ENCODE measurements at regions not wholly inside any gene's neighbourhood (a gene's known extent, or its start where the extent isn't known, plus 50 kb on each side); places are given as distances from the start of the nearest gene placed in this dataset.

- H3K27me3 ChIP-seq, result no peaks in the 10 kb centered on the region
- H3K4me3 ChIP-seq, result no peak overlapping the region
- no peak overlapping the region for H3K27ac ChIP-seq
- no peaks in the 10 kb centered on the region for H3K9me3 ChIP-seq (replicated peaks in 1 of 11)
- no peak overlapping the region for H3K4me2 ChIP-seq
- H3K9ac ChIP-seq, result no peak overlapping the region
- no peaks in the 10 kb centered on the region for H4K20me1 ChIP-seq
- TF ChIP-seq Cebpa-rat (IDR thresholded peaks at IDR 0.05), result no peak
- no peaks in the 10 kb centered on the region for H3K36me3 ChIP-seq
- peaks cover 0 to 4% (median 0%) of the 10 kb centered on the region in 10 experiments; a peak in 1 of 20 replicates for H3K4me1 ChIP-seq
Measured at GRCh38 chr5:74083096-74083791, 457.2 kb downstream of the ARHGEF28 start.

- H3K4me2 ChIP-seq, result no peak overlapping the region
- no peak overlapping the region for H3K9ac ChIP-seq
- peaks cover 0 to 4% (median 0%) of the 10 kb centered on the region in 11 experiments; a peak in 1 of 22 replicates for H3K9me3 ChIP-seq (replicated peaks in 1 of 11)
- no peaks in the 10 kb centered on the region for H4K20me1 ChIP-seq
- no peaks in the 10 kb centered on the region for H3K36me3 ChIP-seq
- H3K4me1 ChIP-seq, result peaks cover 0 to 7% (median 0%) of the 10 kb centered on the region in 10 experiments; a peak in 2 of 20 replicates
- no peaks in the 10 kb centered on the region for H3K27me3 ChIP-seq
- H3K4me3 ChIP-seq, result no peak overlapping the region
- no peak for TF ChIP-seq Cebpa-rat (IDR thresholded peaks at IDR 0.05)
- H3K27ac ChIP-seq, result no peak overlapping the region
Measured at GRCh38 chr5:74082512-74083055, 456.6 kb downstream of the ARHGEF28 start.

- Histone ChIP-seq H3K27me3 (no peaks in the 10 kb centered on the region), H3K4me2 (no peak overlapping the region), H4K20me1 (no peaks in the 10 kb centered on the region), H3K4me3 (no peak overlapping the region), H3K4me1 (peaks cover 0 to 8% (median 0%) of the 10 kb centered on the region in 10 experiments; a peak in 2 of 20 replicates), H3K36me3 (no peaks in the 10 kb centered on the region), H3K9ac (no peak overlapping the region), H3K27ac (no peak overlapping the region), H3K9me3 (replicated peaks in 1 of 11) (peaks cover 0 to 13% (median 0%) of the 10 kb centered on the region in 11 experiments; a peak in 1 of 22 replicates)
- TF ChIP-seq Cebpa-rat (IDR thresholded peaks at IDR 0.05), result no peak
Measured at GRCh38 chr5:74081126-74081525, 455.1 kb downstream of the ARHGEF28 start.

GRCh38 chr5:74079971-74080556 lies 454.1 kb downstream of the ARHGEF28 start:
- no peak overlapping the region for H3K27ac ChIP-seq
- H3K4me1 ChIP-seq, result peaks cover 0 to 8% (median 0%) of the 10 kb centered on the region in 10 experiments; a peak in 2 of 20 replicates
- no peaks in the 10 kb centered on the region for H3K27me3 ChIP-seq
- no peak for TF ChIP-seq Cebpa-rat (IDR thresholded peaks at IDR 0.05)
- H3K9ac ChIP-seq, result no peak overlapping the region
- H3K9me3 ChIP-seq (replicated peaks in 1 of 11), result peaks cover 0 to 13% (median 0%) of the 10 kb centered on the region in 11 experiments; a peak in 1 of 22 replicates
- H3K4me3 ChIP-seq, result no peak overlapping the region
- H4K20me1 ChIP-seq, result no peaks in the 10 kb centered on the region
- H3K4me2 ChIP-seq, result 0 out of 22 replicates have a peak overlapping the region, but pooled peaks of 1 of the 11 experiments have one; percentile 11
- H3K36me3 ChIP-seq, result no peaks in the 10 kb centered on the region

GRCh38 chr5:74075501-74076484 lies 449.8 kb downstream of the ARHGEF28 start:
- H3K27me3 ChIP-seq, result no peaks in the 10 kb centered on the region
- peaks cover 4 to 12% (median 8%) of the 10 kb centered on the region in 10 experiments; a peak in 12 of 20 replicates for H3K4me1 ChIP-seq
- no peak overlapping the region for H3K9ac ChIP-seq
- H3K9me3 ChIP-seq (replicated peaks in 1 of 11), result peaks cover 0 to 13% (median 0%) of the 10 kb centered on the region in 11 experiments; a peak in 1 of 22 replicates
- H3K27ac ChIP-seq, result no peak overlapping the region
- TF ChIP-seq Cebpa-rat (IDR thresholded peaks at IDR 0.05), result no peak
- H3K4me2 ChIP-seq, result no peak overlapping the region
- H3K4me3 ChIP-seq, result no peak overlapping the region
- no peaks in the 10 kb centered on the region for H3K36me3 ChIP-seq
- no peaks in the 10 kb centered on the region for H4K20me1 ChIP-seq

GRCh38 chr5:74074111-74074510 lies 448.1 kb downstream of the ARHGEF28 start:
- Histone ChIP-seq H3K9me3 (replicated peaks in 1 of 11) (peaks cover 0 to 13% (median 0%) of the 10 kb centered on the region in 11 experiments; a peak in 1 of 22 replicates), H3K36me3 (no peaks in the 10 kb centered on the region), H4K20me1 (no peaks in the 10 kb centered on the region), H3K27me3 (no peaks in the 10 kb centered on the region), H3K4me1 (peaks cover 0 to 12% (median 8%) of the 10 kb centered on the region in 10 experiments; a peak in 11 of 20 replicates), H3K9ac (no peak overlapping the region), H3K4me3 (no peak overlapping the region), H3K27ac (no peak overlapping the region), H3K4me2 (no peak overlapping the region)
- no peak for TF ChIP-seq Cebpa-rat (IDR thresholded peaks at IDR 0.05)

- Histone ChIP-seq H3K27me3 (no peaks in the 10 kb centered on the region), H4K20me1 (no peaks in the 10 kb centered on the region), H3K36me3 (no peaks in the 10 kb centered on the region), H3K9ac (no peak overlapping the region), H3K4me3 (no peak overlapping the region), H3K4me1 (peaks cover 0 to 12% (median 8%) of the 10 kb centered on the region in 10 experiments; a peak in 11 of 20 replicates), H3K9me3 (replicated peaks in 1 of 11) (peaks cover 0 to 13% (median 0%) of the 10 kb centered on the region in 11 experiments; a peak in 1 of 22 replicates), H3K27ac (no peak overlapping the region), H3K4me2 (peak overlapping the region in 6 of 11 experiments; percentile 25 to 58 (median 42); a peak in 8 of 22 replicates)
- TF ChIP-seq Cebpa-rat (IDR thresholded peaks at IDR 0.05), result no peak
Measured at GRCh38 chr5:74073257-74073656, 447.3 kb downstream of the ARHGEF28 start.

GRCh38 chr5:74072646-74073045 lies 446.6 kb downstream of the ARHGEF28 start:
- Histone ChIP-seq H3K4me2 (peak overlapping the region in 7 of 11 experiments; percentile 5 to 58 (median 39); a peak in 11 of 22 replicates), H3K27me3 (no peaks in the 10 kb centered on the region), H3K9me3 (replicated peaks in 1 of 11) (peaks cover 0 to 13% (median 0%) of the 10 kb centered on the region in 11 experiments; a peak in 1 of 22 replicates), H3K9ac (no peak overlapping the region), H3K4me3 (no peak overlapping the region), H4K20me1 (no peaks in the 10 kb centered on the region), H3K36me3 (no peaks in the 10 kb centered on the region), H3K4me1 (peaks cover 0 to 12% (median 8%) of the 10 kb centered on the region in 10 experiments; a peak in 10 of 20 replicates), H3K27ac (no peak overlapping the region)
- TF ChIP-seq Cebpa-rat (IDR thresholded peaks at IDR 0.05), result no peak
